ENCODE measurements at regions not wholly inside any gene's neighbourhood (a gene's known extent, or its start where the extent isn't known, plus 50 kb on each side); places are given as distances from the start of the nearest gene placed in this dataset.

DNA sequence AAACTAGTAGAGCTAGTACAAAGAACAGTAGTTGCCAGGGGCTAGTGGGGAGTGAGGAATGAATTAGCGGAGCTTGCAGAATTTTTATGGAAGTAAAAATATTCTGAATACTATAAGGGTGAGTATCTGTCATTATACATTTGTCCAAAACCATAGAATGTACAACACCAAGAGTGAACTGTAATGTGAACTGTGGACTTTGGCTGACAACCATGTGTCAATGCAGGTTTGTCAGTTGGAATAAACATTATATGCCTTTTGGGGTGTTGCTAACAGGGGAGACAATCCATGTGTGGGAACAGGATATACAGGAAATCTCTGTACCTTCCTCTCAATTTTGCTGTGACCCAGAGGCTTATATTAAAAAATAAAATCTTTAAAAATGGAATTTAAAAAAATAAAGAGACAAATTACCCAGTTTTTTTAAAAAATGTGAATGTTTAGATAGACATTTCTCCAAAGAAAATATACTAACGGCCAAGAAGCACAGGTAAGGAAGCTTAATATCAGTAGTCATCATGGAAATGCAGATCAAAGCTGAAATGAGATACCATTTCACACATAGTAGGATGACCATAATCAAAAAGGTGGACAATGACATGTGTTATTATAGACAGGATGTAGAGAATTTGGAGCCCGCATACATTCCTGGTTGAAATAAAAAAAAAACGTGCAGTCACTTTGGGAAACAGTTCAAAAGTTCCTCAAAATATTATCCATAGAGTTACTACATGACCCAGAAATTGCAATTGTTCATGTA is 899.8 kb downstream of the RAB28 start:
- no peak for DNase-seq
- Histone ChIP-seq H3K27ac (no peak overlapping the region), H3K36me3 (no peaks in the 10 kb centered on the region), H3K9me3 (no peaks in the 10 kb centered on the region), H3K4me3 (no peak overlapping the region), H3K27me3 (no peaks in the 10 kb centered on the region), H3K4me1 (peaks cover 0 to 3% (median 0%) of the 10 kb centered on the region in 4 donors)
- intact Hi-C loops (cut with DNase I; ENCODE audit: low total_unique reads) (no loop called here), in situ Hi-C loops (cut with MboI; ENCODE audit: low pct_ligation_motif_present in 1 of 4, low pct_unique_long_range_greater_than_20kb in 1 of 4, low sequenced_read_pairs in 3 of 4) (no loop called here)
- TF ChIP-seq POLR2A (IDR thresholded peaks at IDR 0.05) (no peak), EP300 (IDR thresholded peaks at IDR 0.05; ENCODE audit: low read depth) (no peak), POLR2AphosphoS5 (IDR thresholded peaks at IDR 0.05) (no peak)
- TF ChIP-seq, protein P1, sequence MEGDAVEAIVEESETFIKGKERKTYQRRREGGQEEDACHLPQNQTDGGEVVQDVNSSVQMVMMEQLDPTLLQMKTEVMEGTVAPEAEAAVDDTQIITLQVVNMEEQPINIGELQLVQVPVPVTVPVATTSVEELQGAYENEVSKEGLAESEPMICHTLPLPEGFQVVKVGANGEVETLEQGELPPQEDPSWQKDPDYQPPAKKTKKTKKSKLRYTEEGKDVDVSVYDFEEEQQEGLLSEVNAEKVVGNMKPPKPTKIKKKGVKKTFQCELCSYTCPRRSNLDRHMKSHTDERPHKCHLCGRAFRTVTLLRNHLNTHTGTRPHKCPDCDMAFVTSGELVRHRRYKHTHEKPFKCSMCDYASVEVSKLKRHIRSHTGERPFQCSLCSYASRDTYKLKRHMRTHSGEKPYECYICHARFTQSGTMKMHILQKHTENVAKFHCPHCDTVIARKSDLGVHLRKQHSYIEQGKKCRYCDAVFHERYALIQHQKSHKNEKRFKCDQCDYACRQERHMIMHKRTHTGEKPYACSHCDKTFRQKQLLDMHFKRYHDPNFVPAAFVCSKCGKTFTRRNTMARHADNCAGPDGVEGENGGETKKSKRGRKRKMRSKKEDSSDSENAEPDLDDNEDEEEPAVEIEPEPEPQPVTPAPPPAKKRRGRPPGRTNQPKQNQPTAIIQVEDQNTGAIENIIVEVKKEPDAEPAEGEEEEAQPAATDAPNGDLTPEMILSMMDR (IDR thresholded peaks at IDR 0.05), result no peak
- 64 to 73% methylated on average over 4 of the region's 4 CpGs for WGBS, 2 donors (ENCODE audit: low coverage in 1 of 2)

DNA sequence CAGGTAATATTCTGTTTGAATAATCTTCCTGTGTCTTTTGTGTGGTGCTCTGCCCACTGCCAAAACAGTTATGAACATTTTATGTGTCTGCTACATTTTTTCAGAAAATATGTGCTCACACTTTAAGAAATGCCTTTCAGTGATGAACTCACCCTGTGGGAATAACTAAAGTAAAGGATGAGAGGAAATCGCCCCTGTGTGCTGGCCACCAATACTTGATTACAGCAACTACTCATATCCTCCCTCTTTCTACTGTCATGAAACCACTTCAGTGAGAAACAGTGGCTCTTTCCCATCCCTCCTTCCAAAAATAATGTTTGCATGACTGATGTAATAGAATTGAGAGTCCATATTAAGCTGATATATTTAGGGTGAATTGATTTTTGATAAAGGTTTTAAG is 900.9 kb downstream of the RAB28 start:
- in situ Hi-C loops (cut with MboI; ENCODE audit: low pct_ligation_motif_present in 1 of 4, low pct_unique_long_range_greater_than_20kb in 1 of 4, low sequenced_read_pairs in 3 of 4), result no loop called here
- WGBS, 2 donors (ENCODE audit: low coverage in 1 of 2), result 50 to 63% methylated on average over 1 of the region's 1 CpG

DNA sequence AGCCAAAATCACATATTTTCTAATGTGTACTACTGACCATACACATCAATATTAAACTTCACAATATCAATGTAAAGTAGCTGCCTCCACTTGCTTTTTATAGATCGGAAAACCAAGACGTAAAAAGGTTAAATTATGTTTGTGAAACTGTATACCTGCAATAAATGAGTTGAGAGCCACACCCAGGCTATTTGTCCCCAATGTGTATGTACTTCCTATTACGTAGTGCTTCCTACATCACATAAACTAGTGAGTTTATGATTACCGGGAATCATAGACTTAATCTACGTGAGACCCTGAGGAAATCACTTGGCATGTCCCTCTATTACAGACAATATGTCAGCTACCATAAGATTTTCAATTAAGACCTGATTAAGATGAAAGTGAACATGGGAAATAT is 903.4 kb downstream of the RAB28 start:
- whole genome bisulfite sequencing, 2 donors (ENCODE audit: low coverage in 1 of 2), result 60 to 63% methylated on average over 5 of the region's 5 CpGs
- no peak for DNase-seq
- Histone ChIP-seq H3K4me3 (no peak overlapping the region), H3K9me3 (no peaks in the 10 kb centered on the region), H3K27ac (no peak overlapping the region), H3K36me3 (no peaks in the 10 kb centered on the region), H3K27me3 (no peaks in the 10 kb centered on the region), H3K4me1 (peaks cover 0 to 3% (median 0%) of the 10 kb centered on the region in 4 donors)
- in situ Hi-C loops (cut with MboI; ENCODE audit: low pct_ligation_motif_present in 1 of 4, low pct_unique_long_range_greater_than_20kb in 1 of 4, low sequenced_read_pairs in 3 of 4), result no loop called here
- intact Hi-C loops (cut with DNase I; ENCODE audit: low total_unique reads), result no loop called here
- TF ChIP-seq POLR2AphosphoS5 (IDR thresholded peaks at IDR 0.05) (no peak), EP300 (IDR thresholded peaks at IDR 0.05; ENCODE audit: low read depth) (no peak), POLR2A (IDR thresholded peaks at IDR 0.05) (no peak)
- TF ChIP-seq, protein P1 (IDR thresholded peaks at IDR 0.05), result no peak

More for the DNA sequence above, 900.9 kb downstream of the RAB28 start:
- Histone ChIP-seq H3K27me3 (no peaks in the 10 kb centered on the region), H3K9me3 (no peaks in the 10 kb centered on the region), H3K27ac (no peak overlapping the region), H3K4me1 (peaks cover 0 to 3% (median 0%) of the 10 kb centered on the region in 4 donors), H3K4me3 (no peak overlapping the region), H3K36me3 (no peaks in the 10 kb centered on the region)
- TF ChIP-seq EP300 (IDR thresholded peaks at IDR 0.05; ENCODE audit: low read depth) (no peak), POLR2A (IDR thresholded peaks at IDR 0.05) (no peak), POLR2AphosphoS5 (IDR thresholded peaks at IDR 0.05) (no peak)
- TF ChIP-seq, protein P1 (IDR thresholded peaks at IDR 0.05), result no peak
- no peak for DNase-seq
- intact Hi-C loops (cut with DNase I; ENCODE audit: low total_unique reads), result no loop called here

DNA sequence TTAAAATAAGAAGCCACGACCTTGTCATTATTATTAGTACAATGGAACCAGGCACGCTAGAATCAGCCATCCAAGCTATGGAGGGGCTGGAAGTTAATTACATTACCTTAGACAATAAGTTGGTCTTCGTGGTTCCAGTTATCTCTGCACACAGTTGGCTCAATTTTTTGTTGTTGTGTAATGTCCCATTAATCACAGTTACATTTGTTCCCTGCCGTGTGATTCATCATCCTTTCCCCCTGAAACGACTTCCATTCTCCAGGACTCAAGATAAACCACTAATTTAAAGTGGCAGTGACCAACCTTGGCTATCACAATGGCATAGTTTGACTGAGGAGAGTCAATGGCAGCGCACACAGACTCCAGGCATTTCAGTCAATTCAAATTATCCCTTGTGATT is 905.0 kb downstream of the RAB28 start:
- in situ Hi-C loops (cut with MboI; ENCODE audit: low pct_ligation_motif_present in 1 of 4, low pct_unique_long_range_greater_than_20kb in 1 of 4, low sequenced_read_pairs in 3 of 4), result no loop called here
- TF ChIP-seq POLR2A (IDR thresholded peaks at IDR 0.05), result no peak
- no peak for TF ChIP-seq EP300 (IDR thresholded peaks at IDR 0.05; ENCODE audit: low read depth)
- TF ChIP-seq, protein P1 (IDR thresholded peaks at IDR 0.05), result no peak
- no peak for TF ChIP-seq POLR2AphosphoS5 (IDR thresholded peaks at IDR 0.05)
- DNase-seq, result no peak
- H3K36me3 ChIP-seq, result no peaks in the 10 kb centered on the region
- no peaks in the 10 kb centered on the region for H3K27me3 ChIP-seq
- intact Hi-C loops (cut with DNase I; ENCODE audit: low total_unique reads), result no loop called here
- H3K4me1 ChIP-seq, result peaks cover 0 to 3% (median 0%) of the 10 kb centered on the region in 4 donors
- H3K4me3 ChIP-seq, result no peak overlapping the region
- H3K27ac ChIP-seq, result no peak overlapping the region
- H3K9me3 ChIP-seq, result no peaks in the 10 kb centered on the region
- WGBS, 2 donors (ENCODE audit: low coverage in 1 of 2), result 51 to 57% methylated on average over 6 of the region's 6 CpGs

Measured in transverse colon (tissue), 4 donors.